CD4-positive, alpha-beta T cell treated with Interleukin-10 for 1 hour (primary cell): ENCODE measurements at regions not wholly inside any gene's neighbourhood (a gene's known extent, or its start where the extent isn't known, plus 50 kb on each side); places are given as distances from the start of the nearest gene placed in this dataset.
A peak's percentile ranks its signal among the peaks of the same experiment; 100 is the strongest.

Source experiments
- DNase-seq: peaks from one replicate; pipeline ENCODE4 v3.0.0-alpha.2; 2020

- DNase-seq = peak; percentile 19
Measured at GRCh38 chr14:31944256-31945073, 132.6 kb upstream of the ARHGAP5 start.

- peak; percentile 55 for DNase-seq
Measured at GRCh38 chr14:31945074-31945613, 132.0 kb upstream of the ARHGAP5 start.

- no peak for DNase-seq
Measured at GRCh38 chr14:31945701-31946100, 131.4 kb upstream of the ARHGAP5 start.

GRCh38 chr14:31947076-31947475 is 130.0 kb upstream of the ARHGAP5 start:
- no peak for DNase-seq

- DNase-seq = no peak
Measured at GRCh38 chr14:31947680-31948595, 129.2 kb upstream of the ARHGAP5 start.

GRCh38 chr14:31949709-31950108 is 127.4 kb upstream of the ARHGAP5 start:
- DNase-seq = no peak

- DNase-seq = no peak
Measured at GRCh38 chr14:31950331-31950730, 126.8 kb upstream of the ARHGAP5 start.

- DNase-seq = no peak
Measured at GRCh38 chr14:31950764-31951637, 126.1 kb upstream of the ARHGAP5 start.

- no peak for DNase-seq
Measured at GRCh38 chr14:31951638-31951964, 125.5 kb upstream of the ARHGAP5 start.

GRCh38 chr14:31952573-31952972 is 124.5 kb upstream of the ARHGAP5 start:
- DNase-seq = no peak

GRCh38 chr14:31953210-31953609 is 123.9 kb upstream of the ARHGAP5 start:
- DNase-seq = no peak

- DNase-seq = no peak
Measured at GRCh38 chr14:31954991-31955390, 122.1 kb upstream of the ARHGAP5 start.

GRCh38 chr14:31955936-31956579 is 121.0 kb upstream of the ARHGAP5 start:
- no peak for DNase-seq

- no peak for DNase-seq
Measured at GRCh38 chr14:31957565-31957964, 119.5 kb upstream of the ARHGAP5 start.

- DNase-seq = no peak
Measured at GRCh38 chr14:31960039-31960438, 117.1 kb upstream of the ARHGAP5 start.

GRCh38 chr14:31961896-31962295 is 115.2 kb upstream of the ARHGAP5 start:
- no peak for DNase-seq

- no peak for DNase-seq
Measured at GRCh38 chr14:31962920-31963319, 114.2 kb upstream of the ARHGAP5 start.

- DNase-seq = no peak
Measured at GRCh38 chr14:31963587-31963986, 113.5 kb upstream of the ARHGAP5 start.

- no peak for DNase-seq
Measured at GRCh38 chr14:31964490-31964889, 112.6 kb upstream of the ARHGAP5 start.

- DNase-seq = no peak
Measured at GRCh38 chr14:31965071-31965734, 111.9 kb upstream of the ARHGAP5 start.

GRCh38 chr14:31965735-31966598 is 111.1 kb upstream of the ARHGAP5 start:
- DNase-seq = no peak
